ENCODE measurements at regions not wholly inside any gene's neighbourhood (a gene's known extent, or its start where the extent isn't known, plus 50 kb on each side); places are given as distances from the start of the nearest gene placed in this dataset.
"Not testable (repeated sequence)": the region's sequence is repeated elsewhere in the genome, so short reads cannot be mapped to it uniquely, and the experiment has no call there.

GRCh38 chr1:80363689-80364475 lies 1357.4 kb upstream of the ADGRL4 start:
- DNase-seq, result no peak
- intact Hi-C loops (cut with DNase I), result no loop called here

DNA sequence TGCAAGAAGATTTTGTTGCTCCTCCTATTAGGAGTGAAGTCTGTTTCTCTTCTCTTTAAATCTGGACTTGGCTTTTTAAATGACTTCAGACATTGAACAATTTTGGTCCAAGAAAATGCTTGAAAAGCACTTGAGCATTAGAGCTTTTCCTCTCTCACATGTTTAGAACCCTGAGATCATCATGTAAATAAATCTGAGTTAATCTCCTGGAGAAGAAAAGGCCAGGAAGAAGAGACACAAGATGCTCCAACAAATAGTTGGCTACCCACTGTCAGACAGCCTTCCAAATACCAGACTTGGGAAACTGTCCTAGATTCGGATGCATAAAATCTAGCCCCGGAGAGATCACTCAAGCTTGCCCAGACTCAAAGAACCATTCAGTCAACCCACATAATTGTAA lies 1353.1 kb upstream of the ADGRL4 start:
- no peak for DNase-seq
- intact Hi-C loops (cut with DNase I), result no loop called here

GRCh38 chr1:80349218-80349617 lies 1342.7 kb upstream of the ADGRL4 start:
- no peak for DNase-seq
- intact Hi-C loops (cut with DNase I), result no loop called here

DNA sequence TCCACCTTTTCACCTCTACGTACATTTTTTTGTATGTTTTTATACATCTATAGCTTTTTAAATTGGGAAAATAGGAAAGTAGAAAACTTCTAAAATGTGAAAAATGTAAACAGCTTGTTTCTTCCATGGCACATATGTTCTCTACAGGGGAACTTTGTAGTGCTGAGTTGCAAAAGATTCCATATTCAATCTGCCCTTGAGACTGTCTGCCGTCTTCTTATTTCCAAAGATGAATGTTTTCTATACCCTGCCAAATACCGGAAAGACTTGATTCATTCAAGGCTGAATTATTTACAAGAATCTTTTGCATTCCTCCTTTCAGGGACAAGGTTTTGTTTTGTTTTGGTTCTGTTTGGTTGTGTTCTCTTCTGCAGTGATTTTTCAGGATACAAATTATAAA lies 1334.5 kb upstream of the ADGRL4 start:
- intact Hi-C loops (cut with DNase I), result no loop called here
- DNase-seq, result no peak

DNA sequence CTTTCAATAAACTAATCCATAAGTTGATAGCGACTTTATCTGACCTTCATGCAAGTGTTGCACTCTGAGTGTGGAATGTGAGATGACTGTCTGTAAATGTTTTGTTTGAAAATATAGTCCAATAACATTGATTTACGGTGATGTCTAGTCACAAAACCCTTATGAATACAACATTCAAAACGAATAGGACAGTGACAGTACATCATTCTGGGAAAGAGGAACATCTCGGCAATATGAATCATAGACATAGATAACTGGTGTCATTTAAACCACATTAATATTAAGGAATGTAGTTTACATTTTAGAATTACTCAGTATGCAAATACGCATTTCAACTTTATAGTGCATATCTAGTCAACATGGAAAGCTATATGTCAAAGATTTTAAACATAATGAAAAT lies 1311.6 kb upstream of the ADGRL4 start:
- no peak for DNase-seq
- intact Hi-C loops (cut with DNase I), result no loop called here

DNA sequence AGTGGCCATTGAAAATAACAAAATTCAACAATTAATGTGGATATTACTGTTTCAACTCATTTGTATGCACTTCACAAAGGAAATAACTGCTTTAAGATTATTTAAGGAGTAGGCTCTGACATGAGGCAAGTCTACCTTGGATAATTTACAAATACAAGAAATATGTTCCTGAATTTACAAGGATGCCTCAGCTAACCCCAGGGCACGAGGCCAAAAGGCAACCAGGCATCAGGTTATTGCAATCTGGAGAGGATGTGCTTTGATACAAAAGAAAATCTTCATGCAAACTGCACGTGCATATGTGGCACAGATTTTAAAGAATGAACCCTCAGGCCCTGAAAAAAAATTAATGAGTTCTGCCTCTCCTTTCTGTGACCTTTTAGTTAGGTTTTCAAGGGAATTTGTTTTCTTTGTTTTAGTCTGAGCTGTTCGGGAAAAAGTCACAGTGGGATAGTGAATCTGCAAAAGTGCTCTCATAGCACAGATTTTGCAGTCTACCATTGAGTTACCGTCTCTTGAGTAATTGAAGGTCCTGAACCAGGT lies 1304.2 kb upstream of the ADGRL4 start:
- intact Hi-C loops (cut with DNase I), result no loop called here
- no peak for DNase-seq

GRCh38 chr1:80305466-80305865 lies 1298.9 kb upstream of the ADGRL4 start:
- DNase-seq, result no peak
- intact Hi-C loops (cut with DNase I), result no loop called here

GRCh38 chr1:80293818-80294217 lies 1287.3 kb upstream of the ADGRL4 start:
- intact Hi-C loops (cut with DNase I), result no loop called here
- no peak for DNase-seq

DNA sequence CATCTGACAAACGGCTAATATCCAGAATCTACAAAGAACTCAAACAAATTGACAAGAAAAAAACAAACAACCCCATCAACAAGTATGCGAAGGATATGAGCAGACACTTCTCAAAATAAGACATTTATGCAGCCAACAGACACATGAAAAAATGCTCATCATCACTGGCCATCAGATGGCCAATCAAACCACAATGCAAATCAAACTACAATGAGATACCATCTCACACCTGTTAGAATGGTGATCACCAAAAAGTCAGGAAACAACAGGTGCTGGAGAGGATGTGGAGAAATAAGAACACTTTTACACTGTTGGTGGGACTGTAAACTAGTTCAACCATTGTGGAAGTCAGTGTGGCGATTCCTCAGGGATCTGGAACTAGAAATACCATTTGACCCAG lies 1282.2 kb upstream of the ADGRL4 start:
- intact Hi-C loops (cut with DNase I); DNase-seq: not testable (repeated sequence)

DNA sequence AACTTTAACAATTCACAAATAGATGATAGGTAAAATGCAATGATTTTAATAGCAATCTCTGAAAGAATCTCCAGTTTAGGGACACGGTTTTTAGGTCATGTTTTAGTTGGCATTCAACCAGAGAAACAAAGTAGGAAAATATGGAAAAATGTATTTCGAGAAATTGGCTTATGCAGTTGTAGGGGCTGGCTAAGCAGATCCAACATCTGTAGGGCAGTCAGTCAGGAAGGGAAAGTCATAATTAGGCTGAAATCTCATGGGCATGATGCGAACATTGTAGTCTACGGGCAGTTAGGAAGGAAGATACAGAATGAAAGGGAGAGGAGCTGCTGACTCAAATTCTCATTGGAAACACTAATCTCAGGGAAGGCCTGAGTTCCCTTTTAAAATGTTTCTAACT lies 1276.0 kb upstream of the ADGRL4 start:
- DNase-seq, result no peak
- intact Hi-C loops (cut with DNase I), result no loop called here

GRCh38 chr1:80278936-80279335 lies 1272.4 kb upstream of the ADGRL4 start:
- intact Hi-C loops (cut with DNase I), result no loop called here
- DNase-seq, result no peak

- DNase-seq, result no peak
- intact Hi-C loops (cut with DNase I), result no loop called here
These were observed 1267.7 kb upstream of the ADGRL4 start for GRCh38 chr1:80274256-80274655.

GRCh38 chr1:80272495-80272894 lies 1266.0 kb upstream of the ADGRL4 start:
- intact Hi-C loops (cut with DNase I), result no loop called here
- no peak for DNase-seq

DNA sequence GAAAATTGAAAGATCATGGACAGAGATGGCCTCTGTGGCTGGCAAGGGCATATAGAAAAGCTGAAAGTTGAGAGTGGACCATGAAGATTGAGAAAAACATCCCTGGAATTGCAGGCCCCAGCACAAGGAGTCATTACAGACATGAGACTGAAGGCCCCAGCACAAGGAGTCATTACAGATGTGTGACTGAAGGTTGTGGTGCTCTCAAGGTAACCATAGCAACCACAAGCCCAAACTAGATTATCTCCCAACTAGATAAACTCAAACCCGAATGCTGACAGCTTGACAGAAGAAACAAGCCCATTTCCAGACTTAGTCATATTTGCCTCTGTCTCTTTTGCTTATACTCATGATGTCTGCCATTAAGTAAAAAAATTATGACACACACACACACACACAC lies 1252.1 kb upstream of the ADGRL4 start:
- intact Hi-C loops (cut with DNase I), result no loop called here
- DNase-seq, result no peak

GRCh38 chr1:80251591-80251990 lies 1245.1 kb upstream of the ADGRL4 start:
- DNase-seq, result no peak

DNA sequence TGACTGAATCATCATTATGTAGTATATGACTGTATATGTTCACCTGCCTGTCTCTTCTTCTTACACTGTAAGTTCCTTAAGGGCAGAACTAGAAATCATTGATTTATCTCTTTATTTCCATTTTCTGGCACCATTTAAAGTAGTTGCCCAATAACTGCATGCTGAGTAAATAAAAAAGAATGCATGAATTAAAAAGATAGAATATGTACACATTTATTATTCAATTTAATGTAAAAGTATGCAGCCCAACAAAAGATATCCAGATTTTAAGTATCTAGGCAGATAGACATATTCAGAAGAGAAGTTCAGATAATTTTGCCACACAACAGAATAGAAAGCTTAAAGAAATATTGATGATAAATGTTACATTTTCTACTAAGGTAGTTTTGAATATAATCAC lies 1244.6 kb upstream of the ADGRL4 start:
- DNase-seq, result no peak
- intact Hi-C loops (cut with DNase I), result no loop called here

More at GRCh38 chr1:80251591-80251990, 1245.1 kb upstream of the ADGRL4 start:
- intact Hi-C loops (cut with DNase I), result no loop called here

GRCh38 chr1:80250573-80251168 lies 1244.1 kb upstream of the ADGRL4 start:
- intact Hi-C loops (cut with DNase I), result no loop called here
- DNase-seq, result no peak

GRCh38 chr1:80249699-80250098 lies 1243.2 kb upstream of the ADGRL4 start:
- DNase-seq, result no peak
- intact Hi-C loops (cut with DNase I), result no loop called here

GRCh38 chr1:80248886-80249285 lies 1242.4 kb upstream of the ADGRL4 start:
- intact Hi-C loops (cut with DNase I), result no loop called here
- DNase-seq, result no peak

DNA sequence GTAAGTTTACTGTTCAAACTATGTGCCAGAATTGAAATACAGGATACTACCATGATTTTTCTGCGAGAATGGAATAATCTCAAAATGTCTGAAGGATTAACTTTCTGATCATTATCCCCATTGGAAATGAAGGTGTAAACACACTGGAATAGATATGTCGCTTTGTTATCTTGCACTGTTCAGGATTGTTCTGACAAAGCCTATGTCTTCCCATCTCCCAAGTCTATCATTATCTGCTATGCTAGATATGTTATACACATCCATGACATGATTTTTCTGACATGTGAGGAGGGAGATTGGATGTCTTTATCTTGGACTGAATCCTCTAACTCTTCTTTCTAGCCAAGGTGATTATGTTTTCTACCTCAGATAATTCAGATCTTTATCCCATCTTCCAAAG lies 1239.3 kb upstream of the ADGRL4 start:
- no peak for DNase-seq
- intact Hi-C loops (cut with DNase I), result no loop called here

DNA sequence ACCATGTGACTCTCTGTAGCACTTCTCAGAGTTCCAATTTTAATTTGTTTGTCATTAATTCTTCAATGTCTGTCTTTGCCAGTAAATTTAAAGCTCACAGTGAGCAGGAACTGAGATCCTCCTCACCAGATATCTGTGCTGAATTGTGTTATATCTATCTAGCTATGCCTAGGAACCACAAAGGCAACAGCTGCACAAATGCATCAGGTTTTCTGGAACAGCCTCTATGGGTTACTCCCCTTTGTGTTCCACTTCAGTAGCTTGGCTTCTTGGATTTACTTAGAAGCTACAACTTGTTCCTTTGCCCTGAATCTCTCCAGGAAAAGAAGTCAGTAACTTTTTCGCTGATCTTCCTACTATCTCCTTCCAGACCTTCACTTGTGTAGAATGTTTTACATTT lies 1237.8 kb upstream of the ADGRL4 start:
- no peak for DNase-seq
- intact Hi-C loops (cut with DNase I), result no loop called here
